ENCODE measurements at regions not wholly inside any gene's neighbourhood (a gene's known extent, or its start where the extent isn't known, plus 50 kb on each side); places are given as distances from the start of the nearest gene placed in this dataset.

DNA sequence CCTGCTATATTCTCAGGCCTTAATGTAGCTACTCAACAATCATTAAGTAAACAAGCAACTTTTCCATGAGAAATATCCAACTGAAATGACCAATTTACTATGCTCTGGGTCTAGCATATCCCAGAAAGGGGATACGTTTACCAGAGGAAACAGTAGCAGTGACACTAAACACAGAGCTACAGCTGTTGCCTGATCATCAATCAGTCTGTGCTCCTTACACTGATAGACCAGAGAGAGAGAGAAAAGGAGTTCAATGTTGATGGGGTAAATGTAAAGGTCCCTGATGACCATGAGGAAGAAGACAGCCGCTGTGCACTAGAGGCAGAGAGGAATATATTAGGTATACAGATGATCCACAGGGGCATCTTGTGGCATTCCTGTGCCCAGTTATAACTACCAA, 397.2 kb upstream of the USP15 start:
- DNase-seq: no peak

GRCh38 chr12:61863811-61864210, 396.4 kb upstream of the USP15 start:
- DNase-seq: no peak

DNA sequence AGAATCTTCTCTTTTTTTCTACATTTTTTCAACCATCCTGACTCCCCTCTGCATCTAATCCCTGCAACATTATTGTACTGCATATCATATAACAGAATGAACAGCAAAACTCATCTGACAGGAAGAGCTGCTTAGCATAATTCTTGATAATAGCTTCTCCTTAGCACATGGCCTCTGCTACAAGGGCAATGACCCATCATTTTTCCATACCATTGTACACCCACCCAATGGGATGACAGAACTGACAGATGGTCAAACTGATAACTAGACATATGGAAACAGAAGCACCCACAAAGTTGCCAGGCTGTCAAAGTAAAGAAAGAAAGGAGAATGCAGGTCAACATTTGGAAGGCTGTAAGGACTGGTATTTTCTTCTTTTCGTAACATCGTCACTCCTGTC, 390.4 kb upstream of the USP15 start:
- no peak for DNase-seq

GRCh38 chr12:61870658-61871484, 389.3 kb upstream of the USP15 start:
- no peak for DNase-seq

DNA sequence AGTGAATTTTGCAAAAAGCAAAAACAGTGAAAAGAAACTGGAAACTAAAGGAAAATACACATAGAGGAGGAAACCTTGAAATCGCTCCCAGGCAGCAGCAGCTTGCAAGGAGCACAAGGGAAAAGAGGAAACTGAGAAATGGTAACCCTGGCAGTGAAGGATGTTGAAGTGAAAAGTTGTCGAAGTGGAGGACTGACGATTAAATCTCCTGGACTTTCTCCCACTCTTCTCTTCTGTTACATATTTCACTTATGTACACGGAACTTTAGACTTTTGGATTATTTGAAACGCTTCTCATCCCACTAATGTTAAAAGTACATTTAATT, 388.8 kb upstream of the USP15 start:
- DNase-seq: no peak

DNA sequence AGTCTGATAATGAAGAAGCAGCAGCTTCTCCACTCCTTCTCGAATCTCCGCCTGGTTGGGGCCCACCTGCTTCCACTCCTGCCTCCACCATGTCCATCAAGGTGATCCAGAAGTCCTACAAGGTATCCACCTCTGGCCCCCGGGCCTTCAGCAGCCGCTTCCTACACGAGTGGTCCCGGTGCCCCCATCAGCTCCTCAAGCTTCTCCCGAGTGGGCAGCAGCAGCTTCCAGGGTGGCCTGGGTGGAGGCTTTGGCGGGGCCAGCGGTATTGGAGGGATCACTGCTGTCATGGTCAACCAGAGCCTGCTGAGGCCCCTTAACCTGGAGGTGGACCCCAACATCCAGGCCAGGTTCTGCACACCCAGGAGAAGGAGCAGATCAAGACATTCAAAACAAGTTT, 381.0 kb upstream of the USP15 start:
- DNase-seq: no peak

DNA sequence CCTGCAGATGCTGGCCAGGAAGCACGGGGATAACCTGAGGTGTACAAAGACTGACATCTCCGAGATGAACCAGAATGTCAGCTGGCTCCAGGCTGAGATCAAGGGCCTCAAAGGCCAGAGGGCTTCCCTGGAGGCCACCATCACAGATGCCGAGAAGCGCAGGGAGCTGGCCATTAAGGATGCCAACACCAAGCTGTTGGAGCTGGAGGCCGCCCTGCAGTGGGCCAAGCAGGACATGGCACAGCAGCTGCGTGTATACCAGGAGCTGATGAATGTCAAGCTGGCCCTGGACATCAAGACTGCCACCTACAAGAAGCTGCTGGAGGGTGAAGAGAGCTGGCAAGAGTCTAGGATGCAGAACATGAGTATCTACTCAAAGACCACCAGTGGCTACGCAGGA, 380.0 kb upstream of the USP15 start:
- no peak for DNase-seq

GRCh38 chr12:61891632-61892031, 368.6 kb upstream of the USP15 start:
- DNase-seq: no peak

DNA sequence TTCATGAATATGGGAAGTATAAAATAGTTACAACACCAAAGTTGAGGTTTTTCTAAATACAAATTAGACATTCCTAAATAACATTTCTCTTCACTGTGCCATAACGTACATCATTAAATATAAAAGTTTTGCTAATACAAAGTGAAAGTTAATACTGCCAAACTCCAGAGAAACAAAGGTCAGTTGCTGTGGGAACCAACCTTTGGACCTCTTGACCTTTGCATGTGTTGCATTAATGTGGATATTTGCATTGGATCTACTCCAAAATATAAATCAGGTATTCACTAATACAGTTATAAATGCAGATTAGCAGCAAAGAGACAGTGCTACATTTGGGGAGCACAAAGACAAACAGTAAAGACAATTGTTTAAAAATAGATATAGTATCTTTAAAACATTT, 366.0 kb upstream of the USP15 start:
- no peak for DNase-seq

DNA sequence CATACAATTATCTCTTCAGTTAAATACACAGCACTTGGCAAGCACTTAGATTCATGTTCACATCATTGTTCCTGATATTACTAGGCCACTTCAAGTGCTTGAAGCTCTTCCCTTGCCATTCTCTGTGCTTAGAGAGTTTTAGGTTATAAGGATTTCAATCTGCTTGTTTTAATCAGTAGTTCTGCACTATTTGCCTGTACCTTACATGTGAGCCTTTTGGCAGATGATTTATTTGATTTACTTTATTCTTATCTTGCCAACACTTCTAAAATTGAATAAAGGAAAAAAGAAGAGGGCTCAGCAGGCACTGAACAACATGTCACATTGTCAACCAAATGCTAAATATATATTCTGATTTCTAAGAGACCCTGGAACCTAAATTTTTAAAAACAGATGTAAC, 363.8 kb upstream of the USP15 start:
- no peak for DNase-seq

DNA sequence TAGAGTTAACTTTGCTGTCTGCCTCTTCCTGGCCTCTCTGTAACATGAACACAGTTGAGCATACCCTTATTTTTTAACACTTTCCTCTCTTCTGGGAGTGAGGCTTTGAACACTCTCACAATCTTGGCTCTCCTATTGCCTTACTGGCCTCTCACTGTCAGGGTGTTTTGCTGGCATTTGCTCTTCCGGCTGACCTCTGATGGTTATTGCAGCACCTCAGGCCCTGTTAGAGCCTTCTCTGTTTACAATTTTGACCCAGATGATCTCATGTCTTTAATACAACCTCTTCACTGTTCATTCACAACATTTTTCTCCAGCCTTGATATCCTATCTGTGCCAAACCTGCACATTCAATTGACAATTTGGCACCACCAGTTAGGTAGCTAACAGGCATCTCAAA, 357.8 kb upstream of the USP15 start:
- no peak for DNase-seq

- no peak for DNase-seq
Measured at GRCh38 chr12:61911113-61911512, 349.1 kb upstream of the USP15 start.

DNA sequence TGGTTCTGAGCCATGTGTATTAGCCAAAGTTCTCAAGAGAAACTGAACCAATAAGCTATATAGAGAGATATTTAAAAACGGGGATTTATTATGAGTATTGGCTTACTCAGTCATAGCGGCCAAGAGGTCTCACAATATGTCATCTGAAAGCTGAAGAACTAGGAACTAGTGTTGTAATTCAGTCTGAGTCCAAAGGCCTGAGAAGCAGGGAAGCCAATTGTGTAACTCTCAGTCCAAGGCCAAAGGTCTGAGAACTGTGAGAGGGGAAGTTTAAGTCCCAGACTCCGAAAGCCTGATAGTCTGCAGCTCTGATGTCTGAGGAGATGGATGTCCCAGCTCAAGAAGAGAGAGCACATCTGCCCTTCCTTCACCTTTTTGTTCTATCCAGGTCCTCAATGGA, 344.8 kb upstream of the USP15 start:
- DNase-seq: no peak

GRCh38 chr12:61916831-61917230, 343.4 kb upstream of the USP15 start:
- DNase-seq: no peak

GRCh38 chr12:61919686-61920085, 340.5 kb upstream of the USP15 start:
- DNase-seq: no peak

DNA sequence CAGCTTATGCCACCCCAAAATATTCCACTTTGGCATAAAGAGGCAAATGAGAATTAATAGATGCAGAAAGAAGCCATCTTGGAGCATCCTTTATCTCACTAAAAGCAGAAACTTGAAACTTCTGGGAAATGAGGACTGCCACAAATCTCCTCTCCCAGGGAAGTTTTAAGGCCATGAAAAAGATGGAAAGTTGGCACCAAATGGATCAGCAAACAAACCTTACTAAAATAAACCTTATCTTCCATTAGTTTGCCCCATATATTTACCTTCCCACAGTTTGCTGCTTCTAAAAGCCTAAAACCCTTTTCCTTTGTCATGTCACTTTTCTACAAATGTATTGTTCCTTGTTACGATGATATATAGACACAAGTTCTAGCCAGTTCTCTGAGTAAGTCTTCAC, 340.0 kb upstream of the USP15 start:
- no peak for DNase-seq

DNA sequence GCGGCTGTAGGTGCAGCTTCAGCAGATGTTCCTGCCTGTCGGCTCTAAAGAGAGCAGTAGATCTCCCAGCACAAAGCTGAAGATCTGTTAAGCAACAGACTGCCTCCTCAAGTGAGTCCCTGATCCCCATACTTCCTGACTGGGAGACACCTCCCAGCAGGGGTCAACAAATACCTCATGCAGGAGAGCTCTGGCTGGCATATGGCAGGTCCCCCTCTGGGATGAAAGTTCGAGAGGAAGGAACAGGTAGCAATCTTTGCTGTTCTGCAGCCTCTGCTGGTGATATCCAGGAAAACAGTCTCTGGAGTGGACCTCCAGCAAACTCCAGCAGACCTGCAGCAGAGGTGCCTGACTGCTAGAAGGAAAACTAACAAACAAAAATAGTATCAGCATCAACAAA, 337.1 kb upstream of the USP15 start:
- no peak for DNase-seq

DNA sequence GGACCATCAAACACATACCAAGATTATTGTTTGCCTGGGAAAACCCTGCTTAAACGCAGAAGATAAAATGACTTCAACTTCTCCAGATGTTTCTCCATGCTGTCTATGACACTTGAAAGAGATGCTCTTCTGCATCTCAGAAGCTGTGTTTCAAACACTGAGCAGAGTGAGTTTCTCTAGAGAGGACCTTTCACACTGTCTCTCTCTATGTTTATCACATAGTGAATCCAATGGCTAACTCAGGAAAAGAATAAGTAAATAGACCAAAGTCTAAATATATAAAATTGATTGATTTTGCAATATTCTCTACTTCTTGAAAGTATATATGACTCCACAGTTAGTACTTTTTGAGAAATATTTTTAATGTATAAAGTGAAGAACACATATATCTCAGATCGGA, 325.6 kb upstream of the USP15 start:
- DNase-seq: no peak

DNA sequence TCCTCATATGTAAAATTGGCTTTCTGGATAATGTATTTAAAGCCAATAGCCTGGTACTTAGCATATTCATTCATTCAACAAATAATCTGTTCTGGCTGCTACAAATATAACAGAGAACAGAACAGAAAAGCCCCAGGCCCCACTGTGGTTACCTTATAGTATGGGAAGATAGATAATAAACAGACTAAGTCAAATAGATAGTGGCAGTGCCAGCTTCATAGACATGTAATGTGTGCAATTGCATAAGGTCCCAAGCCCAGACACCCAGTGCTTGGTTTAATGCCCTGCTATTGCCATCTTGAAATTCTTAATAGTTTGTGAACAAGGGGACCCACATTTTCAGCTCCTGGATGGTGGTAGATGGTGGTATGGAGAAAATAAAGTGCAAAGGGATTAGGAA, 320.2 kb upstream of the USP15 start:
- DNase-seq: no peak

GRCh38 chr12:61956545-61956944, 303.7 kb upstream of the USP15 start:
- DNase-seq: no peak

- DNase-seq: no peak
Measured at GRCh38 chr12:61974461-61974860, 285.7 kb upstream of the USP15 start.

DNA sequence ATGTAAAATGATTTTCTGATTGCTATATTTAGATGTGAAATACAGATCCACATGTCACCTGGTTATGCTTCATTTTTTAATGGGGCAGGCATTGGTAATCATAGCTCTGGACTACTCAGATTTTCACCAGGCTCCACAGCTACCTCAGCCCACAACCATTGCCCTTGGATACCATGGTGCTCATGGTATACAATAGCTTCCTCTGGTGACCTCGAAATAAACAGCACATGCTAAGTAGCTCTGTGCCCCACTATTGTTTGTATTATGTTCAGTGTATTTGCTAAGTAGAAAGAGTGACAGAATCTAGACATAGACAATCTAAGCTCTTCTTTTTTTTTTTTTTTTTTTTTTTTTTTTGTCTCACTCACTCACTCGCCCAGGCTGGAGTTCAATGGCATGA, 274.4 kb upstream of the USP15 start:
- no peak for DNase-seq

DNA sequence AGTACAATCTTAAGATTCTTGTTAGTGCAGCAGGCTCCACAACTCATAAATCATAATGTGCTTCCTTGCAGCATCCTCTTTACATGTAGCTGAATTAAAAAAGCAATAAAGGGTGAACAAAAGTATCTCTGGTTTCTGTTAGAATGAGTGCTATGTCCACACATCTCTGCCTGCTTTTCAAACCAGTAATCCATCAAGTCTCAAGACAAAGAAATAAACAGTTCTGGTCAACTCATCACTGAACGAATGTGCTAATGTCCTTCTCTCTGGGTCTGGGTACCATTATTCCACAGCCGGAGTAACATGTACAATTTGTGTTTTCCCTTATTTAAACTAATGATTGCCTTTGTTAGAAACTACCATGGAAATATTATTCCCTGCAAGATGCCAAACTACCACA, 273.0 kb upstream of the USP15 start:
- DNase-seq: no peak

DNA sequence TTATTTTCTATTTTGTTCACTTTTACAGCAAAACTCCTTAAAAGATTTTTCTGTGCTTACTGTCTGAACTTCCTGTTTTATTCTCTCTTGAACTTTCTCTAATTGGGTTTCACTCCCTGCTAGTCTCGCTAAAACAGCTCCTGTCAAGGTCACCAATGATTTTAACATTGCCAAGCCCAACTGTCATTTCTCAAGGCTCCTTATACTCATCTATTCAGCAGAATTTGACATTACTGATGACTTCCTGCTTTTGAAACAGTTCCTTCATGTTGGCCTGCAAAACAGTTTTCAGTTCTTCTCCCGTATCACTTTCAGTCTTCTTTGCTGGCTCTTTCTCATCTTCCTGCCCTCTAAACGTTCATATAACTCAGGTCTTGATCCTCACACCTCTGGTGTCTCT, 268.5 kb upstream of the USP15 start:
- no peak for DNase-seq

DNA sequence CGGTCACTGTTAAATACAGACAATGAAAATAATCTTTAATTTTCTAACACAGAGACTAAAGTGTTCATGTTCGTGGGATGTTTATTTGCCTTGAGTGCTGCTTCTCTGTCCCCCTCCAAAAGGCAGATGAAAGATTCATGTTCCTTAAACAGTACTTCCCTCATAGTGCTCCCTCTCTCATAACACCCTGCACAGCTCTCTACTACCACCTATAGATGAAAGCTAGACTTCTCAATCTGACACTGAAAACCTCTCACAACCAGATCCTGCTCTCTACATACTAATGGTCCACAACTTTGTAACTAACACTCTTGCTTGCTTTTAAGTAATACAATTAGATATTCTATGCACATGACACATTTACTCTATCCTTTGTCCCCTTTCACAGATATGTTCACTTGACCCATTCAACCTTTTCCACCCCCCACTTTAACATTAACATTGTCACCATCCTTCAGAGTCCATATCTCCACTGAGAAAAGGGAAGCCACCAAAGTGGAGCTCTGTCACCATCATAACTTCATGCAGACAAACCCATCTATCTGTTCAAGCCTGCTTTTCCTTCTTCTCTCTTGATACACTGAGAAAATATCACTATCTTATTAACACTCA, 266.4 kb upstream of the USP15 start:
- peak in 1 of 2 experiments; percentile 37 for DNase-seq

All from SW 1271 (cell line).